Glomerular visceral epithelial cell (primary cell): ENCODE measurements at regions not wholly inside any gene's neighbourhood (a gene's known extent, or its start where the extent isn't known, plus 50 kb on each side); places are given as distances from the start of the nearest gene placed in this dataset.
"Not testable (repeated sequence)": the region's sequence is repeated elsewhere in the genome, so short reads cannot be mapped to it uniquely, and the experiment has no call there.

Experiments used
- DNase-seq: peaks from one replicate; pipeline ENCODE4 v3.0.0-alpha.2; 2016; ENCODE audit errors: extremely low spot score

- no peak for DNase-seq
Observed at GRCh38 chr7:54390565-54390964, 151.6 kb upstream of the VSTM2A start.

GRCh38 chr7:54392935-54393334 is 149.2 kb upstream of the VSTM2A start:
- no peak for DNase-seq

GRCh38 chr7:54394834-54395233 is 147.3 kb upstream of the VSTM2A start:
- no peak for DNase-seq

GRCh38 chr7:54397836-54398612 is 144.2 kb upstream of the VSTM2A start:
- DNase-seq: no peak

- no peak for DNase-seq
Observed at GRCh38 chr7:54398863-54399262, 143.3 kb upstream of the VSTM2A start.

- no peak for DNase-seq
Observed at GRCh38 chr7:54409917-54410316, 132.3 kb upstream of the VSTM2A start.

GRCh38 chr7:54416678-54417077 is 125.5 kb upstream of the VSTM2A start:
- no peak for DNase-seq

- DNase-seq: no peak
Observed at GRCh38 chr7:54419209-54419608, 123.0 kb upstream of the VSTM2A start.

- no peak for DNase-seq
Observed at GRCh38 chr7:54426406-54426805, 115.8 kb upstream of the VSTM2A start.

- DNase-seq: no peak
Observed at GRCh38 chr7:54429111-54429510, 113.1 kb upstream of the VSTM2A start.

GRCh38 chr7:54439391-54439790 is 102.8 kb upstream of the VSTM2A start:
- no peak for DNase-seq

GRCh38 chr7:54444046-54444686 is 98.0 kb upstream of the VSTM2A start:
- DNase-seq: not testable (repeated sequence)

GRCh38 chr7:54453168-54453567 is 89.0 kb upstream of the VSTM2A start:
- DNase-seq: not testable (repeated sequence)

GRCh38 chr7:54454700-54455099 is 87.5 kb upstream of the VSTM2A start:
- not testable (repeated sequence) for DNase-seq

- DNase-seq: no peak
Observed at GRCh38 chr7:54465095-54465494, 77.1 kb upstream of the VSTM2A start.

GRCh38 chr7:54469740-54470139 is 72.4 kb upstream of the VSTM2A start:
- DNase-seq: no peak

- DNase-seq: no peak
Observed at GRCh38 chr7:54476609-54477008, 65.6 kb upstream of the VSTM2A start.

- DNase-seq: no peak
Observed at GRCh38 chr7:54477083-54477482, 65.1 kb upstream of the VSTM2A start.

GRCh38 chr7:54483523-54483922 is 58.7 kb upstream of the VSTM2A start:
- DNase-seq: no peak

- no peak for DNase-seq
Observed at GRCh38 chr7:54485044-54485443, 57.1 kb upstream of the VSTM2A start.
